ENCODE measurements at regions not wholly inside any gene's neighbourhood (a gene's known extent, or its start where the extent isn't known, plus 50 kb on each side); places are given as distances from the start of the nearest gene placed in this dataset.

DNA sequence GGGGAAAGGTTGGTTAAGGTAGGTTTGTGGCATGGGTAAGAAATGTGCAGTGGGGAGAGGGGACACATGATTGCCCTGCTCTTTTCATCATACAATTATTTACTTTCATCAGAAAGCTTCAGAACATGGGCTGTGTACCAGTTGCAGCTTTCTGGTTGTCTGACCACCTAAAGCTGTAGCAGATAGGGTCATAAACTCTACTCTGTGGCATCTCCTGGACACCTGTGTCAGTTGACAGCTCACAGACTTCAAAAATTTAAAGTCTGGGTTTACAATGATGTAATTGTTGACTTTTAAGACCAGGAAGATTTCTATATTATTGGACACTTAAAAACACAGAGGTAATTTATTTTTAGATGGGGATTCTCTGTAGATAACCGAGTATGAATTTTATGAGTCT lies 222.7 kb upstream of the PRR16 start:
- Histone ChIP-seq H4K20me1 (ENCODE audit: insufficient read depth, low read length) (no peaks in the 10 kb centered on the region), H3K27me3 (ENCODE audit: insufficient read depth, low read length, poor library complexity) (no peaks in the 10 kb centered on the region), H2AFZ (ENCODE audit: low read depth, low read length) (no peak overlapping the region), H3K9me3 (ENCODE audit: insufficient read depth, low read length, severe bottlenecking) (no peaks in the 10 kb centered on the region), H3K4me2 (ENCODE audit: insufficient read depth, low read length) (no peak overlapping the region), H3K36me3 (ENCODE audit: insufficient read depth, low read length) (no peaks in the 10 kb centered on the region), H3K27ac (ENCODE audit: low read length) (no peak overlapping the region), H3K79me2 (ENCODE audit: insufficient read depth, low read length) (no peaks in the 10 kb centered on the region), H3K4me3 (ENCODE audit: low read depth in 1 of 2, low read length in 2 of 2) (no peak overlapping the region), H3K9ac (ENCODE audit: low read depth, low read length) (no peak overlapping the region), H3K4me1 (ENCODE audit: insufficient read depth, low read length) (no peaks in the 10 kb centered on the region)
- ATAC-seq (ENCODE audit: insufficient read depth, low read depth) (no peak; the same call in 1 of the 3 replicates), DNase-seq (no peak)
- TF ChIP-seq, protein P1, sequence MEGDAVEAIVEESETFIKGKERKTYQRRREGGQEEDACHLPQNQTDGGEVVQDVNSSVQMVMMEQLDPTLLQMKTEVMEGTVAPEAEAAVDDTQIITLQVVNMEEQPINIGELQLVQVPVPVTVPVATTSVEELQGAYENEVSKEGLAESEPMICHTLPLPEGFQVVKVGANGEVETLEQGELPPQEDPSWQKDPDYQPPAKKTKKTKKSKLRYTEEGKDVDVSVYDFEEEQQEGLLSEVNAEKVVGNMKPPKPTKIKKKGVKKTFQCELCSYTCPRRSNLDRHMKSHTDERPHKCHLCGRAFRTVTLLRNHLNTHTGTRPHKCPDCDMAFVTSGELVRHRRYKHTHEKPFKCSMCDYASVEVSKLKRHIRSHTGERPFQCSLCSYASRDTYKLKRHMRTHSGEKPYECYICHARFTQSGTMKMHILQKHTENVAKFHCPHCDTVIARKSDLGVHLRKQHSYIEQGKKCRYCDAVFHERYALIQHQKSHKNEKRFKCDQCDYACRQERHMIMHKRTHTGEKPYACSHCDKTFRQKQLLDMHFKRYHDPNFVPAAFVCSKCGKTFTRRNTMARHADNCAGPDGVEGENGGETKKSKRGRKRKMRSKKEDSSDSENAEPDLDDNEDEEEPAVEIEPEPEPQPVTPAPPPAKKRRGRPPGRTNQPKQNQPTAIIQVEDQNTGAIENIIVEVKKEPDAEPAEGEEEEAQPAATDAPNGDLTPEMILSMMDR (IDR thresholded peaks at IDR 0.05; ENCODE audit: borderline replicate concordance, extremely low read depth, low read length, poor library complexity, severe bottlenecking): no peak
- no peak for TF ChIP-seq EZH2 (IDR thresholded peaks at IDR 0.05; ENCODE audit: borderline replicate concordance, low read depth, low read length, severe bottlenecking)

GRCh38 chr5:120251898-120252297 lies 212.2 kb upstream of the PRR16 start:
- DNase-seq (no peak), ATAC-seq (ENCODE audit: insufficient read depth, low read depth) (no peak)
- Histone ChIP-seq H2AFZ (ENCODE audit: low read depth, low read length) (no peak overlapping the region), H3K4me2 (ENCODE audit: insufficient read depth, low read length) (no peak overlapping the region), H4K20me1 (ENCODE audit: insufficient read depth, low read length) (no peaks in the 10 kb centered on the region), H3K27ac (ENCODE audit: low read length) (no peak overlapping the region), H3K36me3 (ENCODE audit: insufficient read depth, low read length) (no peaks in the 10 kb centered on the region), H3K27me3 (ENCODE audit: insufficient read depth, low read length, poor library complexity) (no peaks in the 10 kb centered on the region), H3K79me2 (ENCODE audit: insufficient read depth, low read length) (no peaks in the 10 kb centered on the region), H3K4me1 (ENCODE audit: insufficient read depth, low read length) (no peaks in the 10 kb centered on the region), H3K4me3 (ENCODE audit: low read depth in 1 of 2, low read length in 2 of 2) (no peak overlapping the region), H3K9me3 (ENCODE audit: insufficient read depth, low read length, severe bottlenecking) (no peaks in the 10 kb centered on the region), H3K9ac (ENCODE audit: low read depth, low read length) (no peak overlapping the region)
- TF ChIP-seq EZH2 (IDR thresholded peaks at IDR 0.05; ENCODE audit: borderline replicate concordance, low read depth, low read length, severe bottlenecking): no peak
- TF ChIP-seq, protein P1 (IDR thresholded peaks at IDR 0.05; ENCODE audit: borderline replicate concordance, extremely low read depth, low read length, poor library complexity, severe bottlenecking): no peak

- Histone ChIP-seq H4K20me1 (ENCODE audit: insufficient read depth, low read length) (no peaks in the 10 kb centered on the region), H3K9ac (ENCODE audit: low read depth, low read length) (no peak overlapping the region), H3K4me2 (ENCODE audit: insufficient read depth, low read length) (no peak overlapping the region), H3K27me3 (ENCODE audit: insufficient read depth, low read length, poor library complexity) (no peaks in the 10 kb centered on the region), H2AFZ (ENCODE audit: low read depth, low read length) (no peak overlapping the region), H3K27ac (ENCODE audit: low read length) (no peak overlapping the region), H3K36me3 (ENCODE audit: insufficient read depth, low read length) (no peaks in the 10 kb centered on the region), H3K4me3 (ENCODE audit: low read depth in 1 of 2, low read length in 2 of 2) (no peak overlapping the region), H3K79me2 (ENCODE audit: insufficient read depth, low read length) (no peaks in the 10 kb centered on the region), H3K4me1 (ENCODE audit: insufficient read depth, low read length) (no peaks in the 10 kb centered on the region), H3K9me3 (ENCODE audit: insufficient read depth, low read length, severe bottlenecking) (no peaks in the 10 kb centered on the region)
- no peak for ATAC-seq (ENCODE audit: insufficient read depth, low read depth)
- no peak for DNase-seq
- TF ChIP-seq, protein P1 (IDR thresholded peaks at IDR 0.05; ENCODE audit: borderline replicate concordance, extremely low read depth, low read length, poor library complexity, severe bottlenecking): no peak
- no peak for TF ChIP-seq EZH2 (IDR thresholded peaks at IDR 0.05; ENCODE audit: borderline replicate concordance, low read depth, low read length, severe bottlenecking)
These were observed 211.3 kb upstream of the PRR16 start for GRCh38 chr5:120252839-120253238.

DNA sequence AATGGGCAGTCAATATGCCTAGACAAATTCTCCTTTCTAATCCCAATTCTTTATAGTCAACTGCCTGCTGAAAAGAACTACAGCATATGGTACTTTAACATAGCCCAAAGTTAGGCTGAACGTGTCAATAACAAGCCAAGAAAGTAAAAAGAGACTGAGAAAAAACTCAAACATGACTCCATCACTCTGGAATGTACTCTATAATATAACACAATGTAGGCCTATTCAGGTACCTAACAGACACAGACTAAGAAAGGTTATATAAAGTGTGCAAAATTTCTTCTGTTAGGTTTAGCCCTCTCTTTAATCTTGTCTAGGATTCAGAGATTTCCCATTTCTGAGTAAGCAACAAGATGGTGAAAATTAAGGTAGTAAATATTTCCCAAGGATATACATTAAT lies 209.7 kb upstream of the PRR16 start:
- no peaks in the 10 kb centered on the region for H3K4me1 ChIP-seq (ENCODE audit: insufficient read depth, low read length)
- H3K4me2 ChIP-seq (ENCODE audit: insufficient read depth, low read length): no peak overlapping the region
- H2AFZ ChIP-seq (ENCODE audit: low read depth, low read length): no peak overlapping the region
- no peak for DNase-seq
- H3K36me3 ChIP-seq (ENCODE audit: insufficient read depth, low read length): no peaks in the 10 kb centered on the region
- no peak overlapping the region for H3K27ac ChIP-seq (ENCODE audit: low read length)
- H4K20me1 ChIP-seq (ENCODE audit: insufficient read depth, low read length): no peaks in the 10 kb centered on the region
- H3K9me3 ChIP-seq (ENCODE audit: insufficient read depth, low read length, severe bottlenecking): no peaks in the 10 kb centered on the region
- no peak for TF ChIP-seq EZH2 (IDR thresholded peaks at IDR 0.05; ENCODE audit: borderline replicate concordance, low read depth, low read length, severe bottlenecking)
- TF ChIP-seq, protein P1 (IDR thresholded peaks at IDR 0.05; ENCODE audit: borderline replicate concordance, extremely low read depth, low read length, poor library complexity, severe bottlenecking): no peak
- no peak for ATAC-seq (ENCODE audit: insufficient read depth, low read depth)
- no peak overlapping the region for H3K4me3 ChIP-seq (ENCODE audit: low read depth in 1 of 2, low read length in 2 of 2)
- no peak overlapping the region for H3K9ac ChIP-seq (ENCODE audit: low read depth, low read length)
- H3K27me3 ChIP-seq (ENCODE audit: insufficient read depth, low read length, poor library complexity): no peaks in the 10 kb centered on the region
- H3K79me2 ChIP-seq (ENCODE audit: insufficient read depth, low read length): no peaks in the 10 kb centered on the region
